B cell (primary cell): ENCODE measurements at regions not wholly inside any gene's neighbourhood (a gene's known extent, or its start where the extent isn't known, plus 50 kb on each side); places are given as distances from the start of the nearest gene placed in this dataset.

Source experiments
- CTCF ChIP-seq: fragments of 200-600 bp; IDR thresholded peaks from one replicate; pipeline ENCODE4 v1.8.0; 2022; ENCODE audit warnings: antibody characterized with exemption, mild to moderate bottlenecking
- EZH2 ChIP-seq: IDR thresholded peaks from 2 replicates; pipeline ENCODE4 v1.6.1; 2012; ENCODE audit warnings: borderline replicate concordance, low read depth, mild to moderate bottlenecking, moderate library complexity, low read length; ENCODE audit not compliant: insufficient read depth, poor library complexity, severe bottlenecking

GRCh38 chr11:37259734-37260133 lies 661.7 kb upstream of the RAG2 start:
- TF ChIP-seq EZH2: no peak
- TF ChIP-seq CTCF: no peak
